IMR-90 (cell line): ENCODE measurements at regions not wholly inside any gene's neighbourhood (a gene's known extent, or its start where the extent isn't known, plus 50 kb on each side); places are given as distances from the start of the nearest gene placed in this dataset.

Experiments used
- ATAC-seq: fragments of 200-7000 bp; cut with Tn5 transposase; 2 replicates; pipeline ENCODE4 v1.9.1; 2020; ENCODE audit warnings: low read depth, mild to moderate bottlenecking, moderate library complexity
- BruUV-seq: library from RNA; stranded (reverse); fragments of 400-500 nt; replicated peaks from 2 replicates; lab custom pipeline; 2021; lab: Mats Ljungman, UMichigan
- CTCF ChIA-PET: fragments of 300-600 bp; formaldehyde crosslinking; extraction: SDS; loops from one replicate; lab custom pipeline; 2021; ENCODE audit warnings: antibody characterized with exemption; lab: Yijun Ruan, JAX
- POLR2A ChIA-PET: fragments of 300-600 bp; sonication (Branson Sonifier 250); formaldehyde crosslinking; loops from one replicate; lab custom pipeline; 2022; ENCODE audit warnings: antibody characterized with exemption; ENCODE audit not compliant: unreplicated experiment; lab: Charles Lee
- DNase-seq: peaks from one replicate; pipeline ENCODE4 v3.0.0; 2013
- H2AFZ ChIP-seq: replicated peaks from 2 replicates; pipeline ENCODE3; 2013; ENCODE audit warnings: low read length, mild to moderate bottlenecking; ENCODE audit not compliant: poor library complexity
- H2AK5ac ChIP-seq: 2 replicates; pipeline ENCODE4 v1.6.1; 2013; ENCODE audit warnings: low read depth, low read length, inconsistent platforms
- H2AK9ac ChIP-seq: replicated peaks from 2 replicates; pipeline ENCODE3; 2013; ENCODE audit warnings: mild to moderate bottlenecking, low read depth, low read length, moderate library complexity; ENCODE audit not compliant: poor library complexity
- H2BK120ac ChIP-seq: 2 replicates; pipeline ENCODE4 v1.6.1; 2013; ENCODE audit warnings: low read depth, low read length, inconsistent platforms
- H2BK15ac ChIP-seq: 3 replicates; pipeline ENCODE4 v1.6.1; 2013; ENCODE audit warnings: low read depth, low read length, inconsistent platforms
- H2BK20ac ChIP-seq: 2 replicates; pipeline ENCODE4 v1.6.1; 2013; ENCODE audit warnings: low read depth, mild to moderate bottlenecking, inconsistent platforms, low read length, moderate library complexity
- H2BK5ac ChIP-seq: 2 replicates; pipeline ENCODE4 v1.6.1; 2013; ENCODE audit warnings: mild to moderate bottlenecking, low read depth, low read length, inconsistent platforms; ENCODE audit not compliant: poor library complexity, severe bottlenecking
- H3K14ac ChIP-seq: replicated peaks from 2 replicates; pipeline ENCODE4 v1.6.1; 2013; ENCODE audit warnings: low read depth, low read length, inconsistent platforms
- H3K18ac ChIP-seq: 2 replicates; pipeline ENCODE4 v1.6.1; 2013; ENCODE audit warnings: low read depth, low read length, control low read depth
- H3K23ac ChIP-seq: 2 replicates; pipeline ENCODE4 v1.6.1; 2013; ENCODE audit warnings: low read depth, low read length, inconsistent platforms
- H3K27ac ChIP-seq: 2 replicates; pipeline ENCODE4 v1.5.1; 2013; ENCODE audit warnings: mild to moderate bottlenecking, control low read depth, low read length; ENCODE audit not compliant: insufficient read depth
- H3K27me3 ChIP-seq: 2 replicates; pipeline ENCODE4 v1.6.1; 2013; ENCODE audit warnings: low read length; ENCODE audit not compliant: control insufficient read depth, insufficient read depth
- H3K36me3 ChIP-seq: 2 replicates; pipeline ENCODE4 v1.6.1; 2013; ENCODE audit warnings: low read length, mixed read lengths; ENCODE audit not compliant: control insufficient read depth, insufficient read depth
- H3K4ac ChIP-seq: 2 replicates; pipeline ENCODE4 v1.6.1; 2013; ENCODE audit warnings: low read depth, low read length, inconsistent platforms
- H3K4me1 ChIP-seq: 2 replicates; pipeline ENCODE4 v1.6.1; 2013; ENCODE audit warnings: low read length, mixed read lengths; ENCODE audit not compliant: control insufficient read depth, insufficient read depth
- H3K4me2 ChIP-seq: 2 replicates; pipeline ENCODE4 v1.6.1; 2013; ENCODE audit warnings: low read depth, mild to moderate bottlenecking, control low read depth, low read length, moderate library complexity
- H3K4me3 ChIP-seq: 2 replicates; pipeline ENCODE4 v1.5.1; 2013; ENCODE audit warnings: low read depth, mild to moderate bottlenecking, control low read depth, low read length, moderate library complexity; ENCODE audit not compliant: insufficient read depth
- H3K56ac ChIP-seq: 2 replicates; pipeline ENCODE4 v1.6.1; 2013; ENCODE audit warnings: low read length, inconsistent platforms; ENCODE audit not compliant: insufficient read depth; ENCODE audit errors: extremely low read depth
- H3K79me1 ChIP-seq, 2 experiments: 2 replicates each; pipeline ENCODE4 v1.6.1; 2013; ENCODE audit warnings: low read length in 2 of 2, inconsistent platforms in 1 of 2, low read depth in 1 of 2
- H3K9ac ChIP-seq: 2 replicates; pipeline ENCODE4 v1.6.1; 2013; ENCODE audit warnings: low read depth, low read length, control low read depth
- H3K9me1 ChIP-seq: 2 replicates; pipeline ENCODE4 v1.6.1; 2013; ENCODE audit warnings: low read length, inconsistent platforms; ENCODE audit not compliant: insufficient read depth
- H3K9me3 ChIP-seq: 2 replicates; pipeline ENCODE4 v1.6.1; 2013; ENCODE audit warnings: low read length; ENCODE audit not compliant: control insufficient read depth, insufficient read depth
- H4K20me1 ChIP-seq: 2 replicates; pipeline ENCODE4 v1.6.1; 2013; ENCODE audit warnings: low read length, inconsistent platforms; ENCODE audit not compliant: insufficient read depth
- H4K5ac ChIP-seq: 2 replicates; pipeline ENCODE4 v1.6.1; 2013; ENCODE audit warnings: mild to moderate bottlenecking, low read depth, low read length, control low read depth
- H4K8ac ChIP-seq, 2 experiments: 2 replicates each; pipeline ENCODE4 v1.6.1; 2013; ENCODE audit warnings: low read depth in 2 of 2, low read length in 2 of 2, control low read depth in 1 of 2, inconsistent platforms in 1 of 2
- H4K91ac ChIP-seq: 2 replicates; pipeline ENCODE4 v1.6.1; 2013; ENCODE audit warnings: low read depth, low read length, inconsistent platforms; ENCODE audit not compliant: insufficient read depth
- BHLHE40 ChIP-seq: fragments of 150-350 bp; IDR thresholded peaks from 2 replicates; pipeline ENCODE4 v1.6.1; 2016; ENCODE audit warnings: mild to moderate bottlenecking, low read depth, low read length
- FOS ChIP-seq: fragments of 150-350 bp; IDR thresholded peaks from 2 replicates; pipeline ENCODE4 v1.6.1; 2016; ENCODE audit warnings: low read depth, low read length
- MAFK ChIP-seq: IDR thresholded peaks from 2 replicates; pipeline ENCODE4 v1.6.1; 2012; ENCODE audit warnings: low read depth, low read length, improper control_type of control experiment
- RAD21 ChIP-seq: IDR thresholded peaks from 2 replicates; pipeline ENCODE4 v1.6.1; 2012; ENCODE audit warnings: low read length, improper control_type of control experiment
- RCOR1 ChIP-seq: IDR thresholded peaks from 2 replicates; pipeline ENCODE4 v1.6.1; 2012; ENCODE audit warnings: mild to moderate bottlenecking, low read length, improper control_type of control experiment; ENCODE audit not compliant: insufficient replicate concordance
- RFX5 ChIP-seq: IDR thresholded peaks from 2 replicates; pipeline ENCODE4 v1.8.0; 2012; ENCODE audit warnings: low read depth, mild to moderate bottlenecking, low read length, moderate library complexity
- WGBS, 2 experiments: methylation state at CpG; one replicate each; pipeline versions ENCODE4 v1.1.5 to v1.1.7; 2013; ENCODE audit warnings: missing lambda C conversion rate in 2 of 2; ENCODE audit not compliant: insufficient read length in 1 of 2; ENCODE audit errors: extremely low coverage in 2 of 2; 5-methylcytosine and 5-hydroxymethylcytosine counted together
- dilution Hi-C: fragments of 300-500 bp; cut with HindIII; formaldehyde crosslinking; loops from one replicate; pipeline ENCODE4 v1.14.3; 2018; ENCODE audit warnings: low sequenced_read_pairs; ENCODE audit not compliant: unreplicated experiment
- in situ Hi-C: fragments of 300-500 bp; cut with MboI; formaldehyde crosslinking; loops from 3 replicates; pipeline ENCODE4 v1.14.3; 2019; ENCODE audit warnings: low sequenced_read_pairs, inconsistent platforms, mixed read lengths
- intact Hi-C: fragments of 100-400 bp; cut with micrococcal nuclease; formaldehyde crosslinking; loops from 2 replicates; pipeline ENCODE4 v1.10.0; 2022
- TF ChIP-seq, protein P1 (sequence below): fragments of 150-350 bp; IDR thresholded peaks from 2 replicates; pipeline ENCODE4 v1.6.1; 2017; ENCODE audit warnings: mild to moderate bottlenecking, antibody characterized with exemption, low read length, low read depth

DNA sequence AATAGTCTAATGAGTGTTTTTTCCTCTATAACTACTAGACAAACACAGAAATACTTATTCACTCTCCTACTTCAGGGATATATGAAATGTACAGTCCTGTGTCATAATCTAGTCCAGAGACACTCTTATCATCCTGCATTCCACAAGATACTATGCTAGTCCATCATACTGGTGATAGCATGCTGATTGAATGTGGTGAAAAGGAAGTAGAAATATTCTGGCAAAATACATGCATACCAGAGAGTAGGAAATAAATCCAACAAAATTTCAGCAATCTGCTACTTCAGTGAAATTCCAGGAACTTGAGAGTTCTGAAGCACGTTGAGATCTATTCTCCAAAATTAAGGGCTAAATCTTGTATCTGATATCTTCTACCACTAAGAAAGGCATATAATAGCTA is 353.9 kb downstream of the PID1 start:
- no TSS peak for BruUV-seq
- TF ChIP-seq FOS (no peak), RFX5 (no peak), RCOR1 (no peak), MAFK (no peak), BHLHE40 (no peak), RAD21 (no peak)
- TF ChIP-seq, protein P1, sequence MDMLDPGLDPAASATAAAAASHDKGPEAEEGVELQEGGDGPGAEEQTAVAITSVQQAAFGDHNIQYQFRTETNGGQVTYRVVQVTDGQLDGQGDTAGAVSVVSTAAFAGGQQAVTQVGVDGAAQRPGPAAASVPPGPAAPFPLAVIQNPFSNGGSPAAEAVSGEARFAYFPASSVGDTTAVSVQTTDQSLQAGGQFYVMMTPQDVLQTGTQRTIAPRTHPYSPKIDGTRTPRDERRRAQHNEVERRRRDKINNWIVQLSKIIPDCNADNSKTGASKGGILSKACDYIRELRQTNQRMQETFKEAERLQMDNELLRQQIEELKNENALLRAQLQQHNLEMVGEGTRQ, result no peak

More for the DNA sequence above, 353.9 kb downstream of the PID1 start:
- Histone ChIP-seq H3K27ac (no peak overlapping the region), H3K14ac (no peak overlapping the region), H4K8ac (no peak overlapping the region), H3K4me3 (no peak overlapping the region), H3K4me1 (no peaks in the 10 kb centered on the region), H4K5ac (no peak overlapping the region), H3K79me1 (no peaks in the 10 kb centered on the region), H2BK5ac (no peak overlapping the region), H3K18ac (no peak overlapping the region), H2BK120ac (no peak overlapping the region), H2AK5ac (no peak overlapping the region), H3K9me3 (peaks cover 8% of the 10 kb centered on the region), H3K36me3 (no peaks in the 10 kb centered on the region), H4K91ac (no peak overlapping the region), H3K23ac (no peak overlapping the region), H3K27me3 (no peaks in the 10 kb centered on the region), H2BK20ac (no peak overlapping the region), H3K9ac (no peak overlapping the region), H2AK9ac (no peak overlapping the region), H2AFZ (no peak overlapping the region), H2BK15ac (no peak overlapping the region), H3K9me1 (no peaks in the 10 kb centered on the region), H4K20me1 (no peaks in the 10 kb centered on the region), H3K4me2 (no peak overlapping the region), H3K4ac (no peak overlapping the region), H3K56ac (no peak overlapping the region)
- dilution Hi-C loops, result no loop called here
- ChIA-PET CTCF (no interaction called here), POLR2A (no interaction called here)
- in situ Hi-C loops, result no loop called here
- DNase-seq (peak; percentile 41), ATAC-seq (peak; percentile 62)
- intact Hi-C loops, result no loop called here
- no CpG with 5 or more reads among the region's 1 CpG for WGBS, 2 experiments
